Fibroblast of lung (primary cell): ENCODE measurements at regions not wholly inside any gene's neighbourhood (a gene's known extent, or its start where the extent isn't known, plus 50 kb on each side); places are given as distances from the start of the nearest gene placed in this dataset.

ENCODE experiments used
- EZH2 ChIP-seq: IDR thresholded peaks from 2 replicates; pipeline ENCODE4 v1.5.1; 2012; ENCODE audit warnings: low read length, control low read depth, mild to moderate bottlenecking; ENCODE audit errors: missing control alignments
- TF ChIP-seq, protein P1 (sequence below), 2 donors: IDR thresholded peaks in 1 of 2; conservative IDR thresholded peaks in 1 of 2; 1 replicate in 1 of 2; 2 replicates in 1 of 2; pipeline ENCODE4 v1.5.1; 2011 to 2012; ENCODE audit warnings: low read length in 2 of 2, control low read depth in 1 of 2, inconsistent platforms in 1 of 2, low read depth in 1 of 2, mild to moderate bottlenecking in 1 of 2

DNA sequence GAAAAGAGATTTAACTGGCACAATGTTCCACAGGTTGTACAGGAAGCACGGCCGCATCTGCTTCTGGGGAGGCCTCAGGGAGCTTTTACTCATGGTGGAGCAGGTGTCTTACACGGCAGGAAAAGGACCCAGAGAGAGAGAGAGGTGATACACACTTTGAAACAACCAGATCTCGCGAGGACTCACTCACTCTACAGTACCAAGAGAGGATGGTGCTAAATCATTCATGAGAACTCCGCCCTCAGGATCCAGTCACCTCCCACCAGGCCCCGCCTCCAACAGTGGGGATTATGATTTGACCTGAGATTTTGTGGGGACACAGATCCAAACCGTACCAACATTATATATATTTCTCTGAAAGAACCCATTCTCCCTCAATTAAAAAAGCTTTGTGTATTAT is 79.7 kb upstream of the DOCK10 start:
- TF ChIP-seq, protein P1, sequence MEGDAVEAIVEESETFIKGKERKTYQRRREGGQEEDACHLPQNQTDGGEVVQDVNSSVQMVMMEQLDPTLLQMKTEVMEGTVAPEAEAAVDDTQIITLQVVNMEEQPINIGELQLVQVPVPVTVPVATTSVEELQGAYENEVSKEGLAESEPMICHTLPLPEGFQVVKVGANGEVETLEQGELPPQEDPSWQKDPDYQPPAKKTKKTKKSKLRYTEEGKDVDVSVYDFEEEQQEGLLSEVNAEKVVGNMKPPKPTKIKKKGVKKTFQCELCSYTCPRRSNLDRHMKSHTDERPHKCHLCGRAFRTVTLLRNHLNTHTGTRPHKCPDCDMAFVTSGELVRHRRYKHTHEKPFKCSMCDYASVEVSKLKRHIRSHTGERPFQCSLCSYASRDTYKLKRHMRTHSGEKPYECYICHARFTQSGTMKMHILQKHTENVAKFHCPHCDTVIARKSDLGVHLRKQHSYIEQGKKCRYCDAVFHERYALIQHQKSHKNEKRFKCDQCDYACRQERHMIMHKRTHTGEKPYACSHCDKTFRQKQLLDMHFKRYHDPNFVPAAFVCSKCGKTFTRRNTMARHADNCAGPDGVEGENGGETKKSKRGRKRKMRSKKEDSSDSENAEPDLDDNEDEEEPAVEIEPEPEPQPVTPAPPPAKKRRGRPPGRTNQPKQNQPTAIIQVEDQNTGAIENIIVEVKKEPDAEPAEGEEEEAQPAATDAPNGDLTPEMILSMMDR (conservative IDR thresholded peaks at IDR 0.05 in 1 of 2, IDR thresholded peaks at IDR 0.05 in 1 of 2; ENCODE audit: low read depth in 1 of 2, low read length in 2 of 2): no peak
- no peak for TF ChIP-seq EZH2
